GM12878 (cell line): ENCODE measurements at regions not wholly inside any gene's neighbourhood (a gene's known extent, or its start where the extent isn't known, plus 50 kb on each side); places are given as distances from the start of the nearest gene placed in this dataset.

ENCODE experiments used
- ATAC-seq: fragments of 200-7000 bp; cut with Tn5 transposase; 3 replicates; pipeline ENCODE4 v1.9.1; 2020; ENCODE audit warnings: mild to moderate bottlenecking, moderate library complexity
- BruUV-seq: library from RNA; stranded (reverse); fragments of 400-500 nt; replicated peaks from 2 replicates; lab custom pipeline; 2021; lab: Mats Ljungman, UMichigan
- CTCF ChIA-PET: fragments of 300-600 bp; sonication (Branson Sonifier 250); formaldehyde crosslinking; extraction: SDS; loops from one replicate; lab custom pipeline; 2021; ENCODE audit warnings: inconsistent platforms; lab: Yijun Ruan, JAX
- POLR2A ChIA-PET: fragments of 350-600 bp; formaldehyde crosslinking; extraction: SDS; loops from one replicate; lab custom pipeline; 2021; ENCODE audit warnings: inconsistent platforms; lab: Charles Lee
- RAD21 ChIA-PET: fragments of 300-600 bp; sonication (Branson Sonifier 250); formaldehyde crosslinking; loops from one replicate; lab custom pipeline; 2023; ENCODE audit warnings: antibody characterized with exemption; ENCODE audit not compliant: unreplicated experiment; lab: Charles Lee
- SMC1A ChIA-PET: fragments of 300-600 bp; sonication (Branson Sonifier 250); formaldehyde crosslinking; loops from one replicate; lab custom pipeline; 2023; ENCODE audit not compliant: unreplicated experiment, uncharacterized antibody; lab: Charles Lee
- DNase-seq: peaks from one replicate; pipeline ENCODE4 v3.0.0-alpha.2; 2011; ENCODE audit warnings: low read depth, low spot score
- FAIRE-seq: peaks from 3 replicates; lab custom pipeline; 2011; peaks lifted over from hg19 to GRCh38; lab: Jason Lieb, UNC
- H2AFZ ChIP-seq: 2 replicates; pipeline ENCODE4 v1.6.0; 2011; ENCODE audit warnings: low read depth, low read length, control low read depth; ENCODE audit not compliant: control insufficient read depth
- H3K27ac ChIP-seq: 2 replicates; pipeline ENCODE4 v1.5.1; 2011; ENCODE audit warnings: control low read depth; ENCODE audit not compliant: control insufficient read depth, insufficient read depth
- H3K27me3 ChIP-seq, 2 experiments: replicated peaks in 1 of 2; 2 replicates each; pipeline versions ENCODE4 v1.6.0 to v1.6.1; 2011; ENCODE audit warnings: low read length in 1 of 2; ENCODE audit not compliant: control insufficient read depth in 2 of 2, insufficient read depth in 2 of 2
- H3K36me3 ChIP-seq, 2 experiments: 2 replicates each; pipeline ENCODE4 v1.5.1; 2011; ENCODE audit warnings: low read length in 1 of 2; ENCODE audit not compliant: control insufficient read depth in 2 of 2, insufficient read depth in 2 of 2
- H3K4me1 ChIP-seq: 2 replicates; pipeline ENCODE4 v1.6.1; 2011; ENCODE audit warnings: mild to moderate bottlenecking, low read length, moderate library complexity, mixed read lengths; ENCODE audit not compliant: control insufficient read depth, insufficient read depth
- H3K4me2 ChIP-seq: 2 replicates; pipeline ENCODE4 v1.6.0; 2011; ENCODE audit warnings: control low read depth; ENCODE audit not compliant: control insufficient read depth, insufficient read depth
- H3K4me3 ChIP-seq: fragments of 200-600 bp; sonication (generic); 2 replicates; pipeline ENCODE4 v1.5.1; 2016
- H3K79me2 ChIP-seq: 2 replicates; pipeline ENCODE4 v1.6.0; 2011; ENCODE audit warnings: low read length; ENCODE audit not compliant: control insufficient read depth, insufficient read depth
- H3K9ac ChIP-seq: 2 replicates; pipeline ENCODE4 v1.8.0; 2011; ENCODE audit warnings: low read length, control low read depth, mixed read lengths; ENCODE audit not compliant: control insufficient read depth, insufficient read depth
- H3K9me3 ChIP-seq: replicated peaks from 3 replicates; pipeline ENCODE4 v1.5.1; 2011; ENCODE audit warnings: mild to moderate bottlenecking, low read length; ENCODE audit not compliant: control insufficient read depth, insufficient read depth
- H4K20me1 ChIP-seq: 2 replicates; pipeline ENCODE4 v1.6.0; 2011; ENCODE audit not compliant: control insufficient read depth, insufficient read depth
- ASH2L ChIP-seq: fragments of 300-600, 200-600 bp; sonication (generic); IDR thresholded peaks from 2 replicates; pipeline ENCODE4 v1.6.1; 2017; ENCODE audit warnings: low read depth, mild to moderate bottlenecking, borderline replicate concordance
- ATF3 ChIP-seq: IDR thresholded peaks from 2 replicates; pipeline ENCODE4 v1.6.1; 2011; ENCODE audit warnings: low read depth, mild to moderate bottlenecking, low read length, moderate library complexity, borderline replicate concordance; ENCODE audit errors: extremely low read depth
- FOXK2 ChIP-seq: fragments of 450-650 bp; IDR thresholded peaks from 2 replicates; pipeline ENCODE4 v1.6.1; 2017; ENCODE audit warnings: mild to moderate bottlenecking, moderate library complexity
- FOXM1 ChIP-seq: IDR thresholded peaks from 2 replicates; pipeline ENCODE4 v1.6.1; 2012; ENCODE audit warnings: low read depth, mild to moderate bottlenecking, inconsistent platforms, low read length, moderate library complexity
- HCFC1 ChIP-seq: fragments of 150-350 bp; IDR thresholded peaks from 2 replicates; pipeline ENCODE4 v1.6.1; 2014; ENCODE audit warnings: low read length
- HDAC2 ChIP-seq: fragments of 200-600 bp; sonication (generic); IDR thresholded peaks from 2 replicates; pipeline ENCODE4 v1.6.1; 2017
- HDGF ChIP-seq: fragments of 450-650 bp; IDR thresholded peaks from 2 replicates; pipeline ENCODE4 v1.6.1; 2016; ENCODE audit warnings: antibody characterized with exemption
- NFXL1 ChIP-seq: fragments of 450-650 bp; IDR thresholded peaks from 2 replicates; pipeline ENCODE4 v1.6.1; 2017; ENCODE audit warnings: antibody characterized with exemption, mild to moderate bottlenecking, borderline replicate concordance
- RAD51 ChIP-seq: fragments of 450-650 bp; IDR thresholded peaks from 2 replicates; pipeline ENCODE4 v1.6.1; 2016; ENCODE audit warnings: moderate library complexity, mild to moderate bottlenecking, inconsistent platforms
- REST ChIP-seq: IDR thresholded peaks from 2 replicates; pipeline ENCODE4 v1.6.1; 2012; ENCODE audit warnings: mild to moderate bottlenecking, low read depth, low read length
- RUNX3 ChIP-seq: IDR thresholded peaks from 2 replicates; pipeline ENCODE4 v1.6.1; 2012; ENCODE audit warnings: low read length, inconsistent platforms
- SREBF1 ChIP-seq: IDR thresholded peaks from 2 replicates; pipeline ENCODE4 v1.6.1; 2012; ENCODE audit warnings: mild to moderate bottlenecking, low read length
- STAT3 ChIP-seq: IDR thresholded peaks from 2 replicates; pipeline ENCODE4 v1.6.1; 2011; ENCODE audit warnings: low read depth, low read length, improper control_type of control experiment
- ZNF622 ChIP-seq: fragments of 450-650 bp; IDR thresholded peaks from 2 replicates; pipeline ENCODE4 v1.6.1; 2017; ENCODE audit warnings: mild to moderate bottlenecking, inconsistent platforms
- ZZZ3 ChIP-seq: IDR thresholded peaks from 2 replicates; pipeline ENCODE4 v1.6.1; 2011; ENCODE audit warnings: low read depth; ENCODE audit not compliant: control insufficient read depth, insufficient read length
- WGBS: methylation state at CpG from one replicate; pipeline ENCODE4 v1.1.6; 2016; ENCODE audit warnings: low lambda C conversion rate; ENCODE audit not compliant: insufficient replicate concordance, insufficient coverage; ENCODE audit errors: missing lambda C conversion rate; 5-methylcytosine and 5-hydroxymethylcytosine counted together
- in situ Hi-C: fragments of 300-500 bp; cut with MboI; formaldehyde crosslinking; loops from 9 replicates; pipeline ENCODE4 v1.14.3; 2018; ENCODE audit warnings: mixed read lengths
- intact Hi-C: fragments of 100-400 bp; cut with micrococcal nuclease; formaldehyde crosslinking; loops from one replicate; pipeline ENCODE4 v1.14.2; 2022; ENCODE audit not compliant: unreplicated experiment
- TF ChIP-seq, protein P1 (sequence below): IDR thresholded peaks from 2 replicates; pipeline ENCODE4 v1.6.1; 2012; ENCODE audit warnings: low read length, inconsistent platforms

- Histone ChIP-seq H3K4me2 (no peak overlapping the region), H3K9ac (no peak overlapping the region), H3K36me3 (no peaks in the 10 kb centered on the region), H3K27me3 (no peaks in the 10 kb centered on the region), H4K20me1 (no peaks in the 10 kb centered on the region; the same call in 1 of the 2 replicates), H3K27ac (no peak overlapping the region), H2AFZ (no peak overlapping the region), H3K79me2 (no peaks in the 10 kb centered on the region), H3K9me3 (no peaks in the 10 kb centered on the region), H3K4me1 (peaks cover 12% of the 10 kb centered on the region; the same call in 1 of the 2 replicates), H3K4me3 (no peak overlapping the region)
- ChIA-PET CTCF (no interaction called here), POLR2A (no interaction called here), RAD21 (no interaction called here), SMC1A (no interaction called here)
- intact Hi-C loops (no loop called here), in situ Hi-C loops (no loop called here)
- DNase-seq (no peak), ATAC-seq (no peak), FAIRE-seq (no peak)
- 91% methylated on average over 2 of the region's 2 CpGs for WGBS
- TF ChIP-seq ASH2L (no peak), RAD51 (no peak), ATF3 (no peak), HDGF (no peak), STAT3 (no peak)
- BruUV-seq, result no TSS peak
Observed at GRCh38 chr2:45130736-45131135, 121.5 kb upstream of the SIX2 start.

DNA sequence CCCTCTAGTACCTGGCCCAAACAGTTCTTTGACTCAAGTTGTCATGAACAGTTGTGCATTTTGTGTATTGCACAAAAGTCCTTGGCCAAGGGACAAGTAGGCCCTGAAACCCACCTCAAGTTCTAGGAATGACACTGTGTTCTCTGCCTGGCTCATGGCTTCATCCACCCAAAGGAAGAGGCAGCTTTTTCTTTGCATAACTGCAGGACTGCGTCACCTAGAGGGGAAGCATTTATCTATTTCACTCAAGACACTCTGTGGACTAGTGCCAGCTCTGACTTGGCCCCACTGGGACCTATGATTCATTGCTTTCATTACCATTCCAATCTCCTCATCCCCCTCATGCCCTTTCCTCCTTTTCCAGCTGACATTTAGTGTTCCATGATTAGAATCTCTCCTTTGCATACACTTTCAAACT, 119.3 kb upstream of the SIX2 start:
- no TSS peak for BruUV-seq
- ChIA-PET RAD21 (no interaction called here), SMC1A (no interaction called here), CTCF (no interaction called here), POLR2A (no interaction called here)
- no peaks in the 10 kb centered on the region for H3K9me3 ChIP-seq
- no peak overlapping the region for H3K4me3 ChIP-seq
- in situ Hi-C loops (no loop called here), intact Hi-C loops (no loop called here)
- H3K4me1 ChIP-seq, result peaks cover 12% of the 10 kb centered on the region; the same call in 1 of the 2 replicates
- FAIRE-seq, result no peak
- 24% methylated on average over 1 of the region's 1 CpG for WGBS
- H3K79me2 ChIP-seq, result no peaks in the 10 kb centered on the region
- no peak overlapping the region for H3K4me2 ChIP-seq
- H3K27me3 ChIP-seq, result no peaks in the 10 kb centered on the region
- no peak overlapping the region for H2AFZ ChIP-seq
- no peak overlapping the region for H3K9ac ChIP-seq
- no peaks in the 10 kb centered on the region; the same call in 1 of the 2 replicates for H4K20me1 ChIP-seq
- no peak for ATAC-seq
- DNase-seq, result no peak
- no peak overlapping the region for H3K27ac ChIP-seq
- no peaks in the 10 kb centered on the region for H3K36me3 ChIP-seq
- TF ChIP-seq HDAC2 (no peak), ZZZ3 (no peak), HCFC1 (no peak), SREBF1 (no peak), FOXK2 (no peak), RUNX3 (no peak), NFXL1 (no peak), REST (no peak), ZNF622 (no peak), FOXM1 (no peak)
- TF ChIP-seq, protein P1, sequence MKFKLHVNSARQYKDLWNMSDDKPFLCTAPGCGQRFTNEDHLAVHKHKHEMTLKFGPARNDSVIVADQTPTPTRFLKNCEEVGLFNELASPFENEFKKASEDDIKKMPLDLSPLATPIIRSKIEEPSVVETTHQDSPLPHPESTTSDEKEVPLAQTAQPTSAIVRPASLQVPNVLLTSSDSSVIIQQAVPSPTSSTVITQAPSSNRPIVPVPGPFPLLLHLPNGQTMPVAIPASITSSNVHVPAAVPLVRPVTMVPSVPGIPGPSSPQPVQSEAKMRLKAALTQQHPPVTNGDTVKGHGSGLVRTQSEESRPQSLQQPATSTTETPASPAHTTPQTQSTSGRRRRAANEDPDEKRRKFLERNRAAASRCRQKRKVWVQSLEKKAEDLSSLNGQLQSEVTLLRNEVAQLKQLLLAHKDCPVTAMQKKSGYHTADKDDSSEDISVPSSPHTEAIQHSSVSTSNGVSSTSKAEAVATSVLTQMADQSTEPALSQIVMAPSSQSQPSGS, result no peak
